ENCODE measurements at regions not wholly inside any gene's neighbourhood (a gene's known extent, or its start where the extent isn't known, plus 50 kb on each side); places are given as distances from the start of the nearest gene placed in this dataset.

DNA sequence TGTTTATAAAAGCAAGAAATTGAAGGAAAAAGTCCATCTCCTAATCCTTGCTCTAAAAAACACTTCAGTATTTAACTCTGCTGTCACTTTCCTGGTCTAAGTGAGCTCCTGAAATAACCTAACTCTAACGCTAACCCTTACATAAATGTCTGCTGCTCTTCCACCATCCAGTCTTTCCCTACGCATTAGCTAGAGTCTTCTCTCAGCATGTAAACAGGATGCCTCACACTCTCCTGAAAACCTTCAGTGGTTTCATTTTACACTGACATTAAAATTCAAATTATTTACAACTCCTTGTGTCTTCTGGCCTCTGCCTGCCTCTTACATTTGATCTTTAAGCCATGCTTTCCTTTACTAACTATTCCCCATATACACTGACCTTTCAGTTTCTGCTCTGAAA, 697.6 kb upstream of the CXADR start:
- intact Hi-C loops (cut with DNase I) = no loop called here
- no peak for DNase-seq
- ATAC-seq (ENCODE audit: poor library complexity) = no peak

DNA sequence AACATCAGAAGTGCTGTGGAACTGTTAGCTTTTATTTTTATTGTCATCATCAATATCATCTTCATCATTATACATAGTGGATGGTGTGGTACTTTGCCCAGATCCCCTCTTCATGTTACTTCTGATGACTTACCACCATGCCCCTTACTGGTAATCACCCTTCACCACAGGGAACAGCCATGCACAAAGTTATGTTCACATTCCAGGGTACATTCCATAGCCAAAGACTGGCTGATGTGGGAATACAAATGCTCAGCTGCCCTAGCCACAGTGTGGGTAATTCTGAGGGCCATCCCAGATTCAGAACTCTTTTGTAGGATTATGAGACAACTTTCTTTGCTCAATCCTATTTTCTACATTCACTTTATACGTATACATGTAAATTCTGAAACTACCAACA, 691.3 kb upstream of the CXADR start:
- no peak for DNase-seq
- intact Hi-C loops (cut with DNase I) = no loop called here
- ATAC-seq (ENCODE audit: poor library complexity) = no peak

DNA sequence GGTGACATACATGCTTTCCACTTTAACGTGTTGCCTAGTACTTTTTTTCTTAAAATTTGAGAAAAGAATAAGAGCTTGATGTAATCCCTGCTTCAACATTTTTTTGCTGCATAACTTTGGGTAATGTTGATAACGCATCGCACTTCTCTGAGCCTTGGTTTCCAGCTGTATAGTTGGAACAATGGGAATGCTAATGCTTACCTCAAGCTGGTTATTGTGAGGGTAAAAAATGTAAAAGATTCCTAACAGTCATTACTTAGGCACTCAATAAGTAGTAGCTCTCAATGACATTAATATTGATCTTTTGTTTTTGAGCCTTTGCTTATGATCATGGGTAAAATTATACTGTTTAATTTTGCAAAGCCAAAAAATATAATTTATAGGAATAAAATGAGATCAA, 683.3 kb upstream of the CXADR start:
- intact Hi-C loops (cut with DNase I) = no loop called here
- DNase-seq = no peak
- ATAC-seq (ENCODE audit: poor library complexity) = no peak

DNA sequence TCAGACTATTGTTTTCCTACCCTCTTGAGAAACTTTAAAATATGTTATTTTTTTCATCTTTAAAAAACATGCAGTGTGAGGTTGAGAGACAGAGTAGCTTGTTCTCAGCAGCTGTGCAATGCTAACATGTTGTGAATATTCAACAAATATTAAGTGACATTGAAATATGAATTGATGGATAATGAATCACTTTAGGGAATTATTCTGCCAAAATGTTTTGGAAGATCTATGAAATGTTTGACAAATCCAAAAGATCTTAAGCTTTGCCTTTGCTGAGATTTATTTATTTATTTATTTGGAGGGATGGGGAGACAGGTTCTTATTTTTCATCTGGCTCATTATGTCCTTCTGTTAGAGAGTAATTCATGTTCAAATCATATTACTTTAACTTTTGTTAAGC, 680.1 kb upstream of the CXADR start:
- DNase-seq = no peak
- intact Hi-C loops (cut with DNase I) = no loop called here
- ATAC-seq (ENCODE audit: poor library complexity) = no peak

DNA sequence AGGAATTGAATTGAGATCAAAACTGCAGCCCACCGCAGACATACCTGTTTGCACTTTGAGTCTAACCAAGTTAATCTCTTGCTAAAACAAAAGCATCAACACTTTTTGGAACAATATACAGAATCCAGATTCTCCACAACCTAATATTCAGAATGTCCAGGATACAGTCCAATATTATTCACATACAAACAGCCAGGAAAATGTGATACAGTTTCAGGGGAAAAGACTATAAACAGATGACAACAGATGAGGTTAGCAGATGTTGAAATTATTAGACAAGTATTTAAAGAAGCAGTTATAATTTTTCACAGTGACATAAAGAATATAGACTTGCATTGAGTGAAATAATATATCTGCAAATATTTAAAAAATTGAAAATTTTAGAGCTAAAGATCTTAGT, 678.1 kb upstream of the CXADR start:
- intact Hi-C loops (cut with DNase I) = no loop called here
- ATAC-seq (ENCODE audit: poor library complexity) = no peak
- no peak for DNase-seq

DNA sequence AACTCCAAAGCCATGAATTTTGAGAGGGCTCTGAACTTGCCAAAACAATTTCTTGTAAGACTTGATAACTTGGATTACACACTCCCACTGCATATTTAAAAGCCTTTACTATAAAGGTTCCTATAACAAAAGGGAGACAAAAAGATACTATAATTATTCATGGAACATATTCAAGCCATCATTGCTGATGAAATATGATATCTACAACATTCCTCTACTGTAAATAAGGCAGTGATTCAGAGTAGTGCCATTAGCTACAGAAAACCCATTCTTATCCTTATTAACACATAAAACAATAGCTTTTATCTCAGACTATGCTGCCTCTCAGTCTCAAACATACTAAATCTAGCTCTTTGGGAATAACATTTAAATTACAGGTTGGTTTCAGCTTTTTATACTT, 675.5 kb upstream of the CXADR start:
- DNase-seq (no peak), ATAC-seq (ENCODE audit: poor library complexity) (no peak)
- intact Hi-C loops (cut with DNase I) = no loop called here

DNA sequence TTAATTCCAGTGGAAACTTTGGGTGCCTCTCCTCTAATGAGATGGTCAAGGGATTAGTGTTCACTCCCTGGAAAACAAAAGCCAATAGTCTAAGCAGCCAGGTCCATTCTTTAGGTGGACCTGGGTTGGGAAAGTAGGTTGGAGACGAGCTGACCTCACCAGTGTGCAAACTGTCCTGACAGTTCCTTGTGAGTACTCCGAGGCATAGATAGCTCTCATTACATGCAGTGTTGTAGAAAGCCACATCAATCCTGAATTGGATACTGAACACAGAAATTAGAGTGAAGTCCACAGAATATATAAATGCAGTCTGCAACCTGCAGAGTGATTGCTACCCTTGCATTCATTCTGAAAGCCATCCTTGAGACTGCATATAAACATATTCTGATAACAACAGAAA, 675.1 kb upstream of the CXADR start:
- no peak for DNase-seq
- no peak for ATAC-seq (ENCODE audit: poor library complexity)
- intact Hi-C loops (cut with DNase I) = no loop called here

DNA sequence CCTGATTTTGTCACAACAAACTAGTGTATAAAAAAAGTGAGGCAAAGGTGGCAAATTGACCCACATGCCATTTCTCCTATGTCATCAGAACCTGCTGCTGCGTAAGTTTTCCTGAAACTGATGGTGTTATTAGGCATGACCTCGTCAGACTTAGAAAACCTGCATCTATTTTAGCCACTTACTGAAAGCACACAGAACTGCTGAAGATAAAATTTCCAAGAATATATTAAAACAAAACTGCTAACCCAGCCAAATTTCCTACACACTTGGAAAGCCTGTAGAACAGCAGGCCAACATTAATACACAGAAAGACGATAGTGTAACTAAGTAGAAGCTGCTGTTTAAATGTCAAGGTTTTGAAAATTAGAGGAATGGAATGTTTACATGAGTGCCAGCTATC, 674.5 kb upstream of the CXADR start:
- peak; percentile 19 for ATAC-seq (ENCODE audit: poor library complexity)

DNA sequence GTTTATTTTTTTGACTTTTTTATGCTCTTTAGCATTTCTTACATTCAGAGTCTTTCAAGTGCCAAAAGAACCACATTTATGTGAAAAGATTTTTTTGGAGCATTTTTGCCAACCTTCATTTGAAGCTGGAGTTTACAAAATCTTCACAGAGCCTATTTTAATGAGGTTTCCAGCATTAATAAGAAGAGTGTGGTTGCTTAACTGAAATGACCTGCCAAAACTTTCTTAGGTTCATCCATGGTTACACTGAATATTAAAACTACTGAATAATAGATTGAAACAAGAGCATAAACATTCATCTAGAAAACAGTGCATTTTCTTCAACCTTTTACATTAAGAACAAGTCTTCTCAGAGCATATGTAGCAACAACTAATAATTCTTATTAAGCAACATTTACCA, 672.3 kb upstream of the CXADR start:
- ATAC-seq (ENCODE audit: poor library complexity) = peak; percentile 56
- no peak for DNase-seq
- intact Hi-C loops (cut with DNase I) = no loop called here

More for the DNA sequence above, 674.5 kb upstream of the CXADR start:
- no peak for DNase-seq
- intact Hi-C loops (cut with DNase I) = no loop called here

DNA sequence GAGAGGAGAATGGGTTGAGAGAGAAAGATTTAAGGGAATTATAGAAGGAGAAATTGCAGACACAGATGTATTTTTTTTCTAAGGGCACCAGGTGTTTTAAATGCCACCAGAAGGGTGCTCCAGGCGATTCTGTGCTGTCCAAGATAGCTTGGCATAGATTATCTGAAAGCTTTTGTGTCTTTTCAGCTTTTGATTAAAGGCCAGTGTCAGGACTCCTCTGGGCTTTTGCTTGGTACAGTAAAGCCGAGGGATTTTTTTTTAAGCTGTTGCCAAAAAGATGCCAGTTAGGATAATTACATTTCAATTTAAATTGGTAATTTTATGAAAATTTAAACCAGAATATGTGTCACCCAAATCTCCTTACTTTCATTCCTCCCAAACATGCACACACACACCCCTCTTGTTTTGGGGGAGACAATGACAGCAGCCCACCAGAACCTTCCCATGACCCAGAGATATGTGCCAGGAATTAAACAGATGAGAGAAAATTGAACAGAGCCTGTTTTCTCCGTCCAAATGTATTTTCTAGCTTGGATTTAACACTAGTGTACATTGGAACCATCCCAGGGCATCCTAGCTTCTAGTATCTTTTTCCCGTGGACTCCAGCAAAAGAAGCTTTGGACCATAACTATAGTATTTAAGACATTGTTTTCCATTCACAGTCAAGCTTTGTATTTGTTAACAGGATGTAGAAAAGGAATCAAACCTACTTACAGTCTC, 670.7 kb upstream of the CXADR start:
- DNase-seq (no peak), ATAC-seq (ENCODE audit: poor library complexity) (no peak)
- intact Hi-C loops (cut with DNase I) = no loop called here

DNA sequence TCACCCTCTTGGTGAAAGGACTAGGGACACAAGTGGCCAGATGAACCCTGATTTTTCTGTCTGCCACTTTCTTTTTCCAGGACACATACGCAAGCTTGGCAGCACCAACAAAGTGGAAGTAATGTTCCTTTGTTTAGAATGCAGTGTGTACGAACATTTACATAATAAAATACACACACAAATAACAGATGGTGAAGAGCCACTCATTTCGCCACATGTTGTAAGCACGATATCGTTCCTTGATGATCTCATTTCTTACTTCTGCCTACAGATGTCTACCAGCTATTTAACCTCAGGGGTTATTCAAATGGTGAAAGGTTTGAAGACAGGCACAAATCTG, 670.2 kb upstream of the CXADR start:
- intact Hi-C loops (cut with DNase I) = no loop called here
- DNase-seq (no peak), ATAC-seq (ENCODE audit: poor library complexity) (no peak)

DNA sequence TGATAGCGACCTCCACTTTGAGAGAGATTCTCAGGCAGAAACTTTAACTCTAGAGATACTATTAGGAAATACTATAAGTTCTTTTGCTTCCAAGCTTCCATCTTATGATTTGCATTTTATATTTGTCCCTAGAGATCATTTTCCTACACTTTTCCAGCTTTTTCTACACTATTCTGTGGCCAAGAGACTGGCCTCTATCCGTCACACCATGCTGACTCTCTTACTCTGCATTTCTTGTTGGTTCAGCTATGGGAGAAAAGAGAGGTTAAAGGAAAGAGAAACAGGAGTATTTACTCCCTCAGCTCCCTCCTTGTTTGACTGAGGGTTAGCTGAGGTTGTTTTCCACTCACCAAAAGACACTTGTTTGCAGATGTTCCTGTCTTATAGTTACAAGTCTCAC, 665.6 kb upstream of the CXADR start:
- DNase-seq (no peak), ATAC-seq (ENCODE audit: poor library complexity) (no peak)
- intact Hi-C loops (cut with DNase I) = no loop called here

DNA sequence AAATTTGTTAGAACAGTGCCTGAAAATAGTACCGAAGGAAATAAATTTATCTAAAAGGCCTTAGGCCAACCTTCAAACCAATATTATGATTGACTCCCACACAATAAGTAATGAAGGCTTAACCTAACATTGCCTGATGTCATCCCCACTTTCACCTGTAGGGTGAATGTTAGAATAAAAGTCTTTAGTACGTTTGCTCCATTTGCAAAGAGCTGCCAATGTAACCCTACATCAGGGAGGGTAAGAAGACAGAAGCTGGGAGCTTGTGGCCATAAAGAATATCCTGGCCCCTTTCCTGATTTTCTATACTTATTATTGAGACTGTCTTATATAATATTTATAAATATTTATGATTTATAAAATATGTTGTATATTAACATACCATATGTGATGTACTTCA, 661.8 kb upstream of the CXADR start:
- DNase-seq (no peak), ATAC-seq (ENCODE audit: poor library complexity) (no peak)
- intact Hi-C loops (cut with DNase I) = no loop called here

DNA sequence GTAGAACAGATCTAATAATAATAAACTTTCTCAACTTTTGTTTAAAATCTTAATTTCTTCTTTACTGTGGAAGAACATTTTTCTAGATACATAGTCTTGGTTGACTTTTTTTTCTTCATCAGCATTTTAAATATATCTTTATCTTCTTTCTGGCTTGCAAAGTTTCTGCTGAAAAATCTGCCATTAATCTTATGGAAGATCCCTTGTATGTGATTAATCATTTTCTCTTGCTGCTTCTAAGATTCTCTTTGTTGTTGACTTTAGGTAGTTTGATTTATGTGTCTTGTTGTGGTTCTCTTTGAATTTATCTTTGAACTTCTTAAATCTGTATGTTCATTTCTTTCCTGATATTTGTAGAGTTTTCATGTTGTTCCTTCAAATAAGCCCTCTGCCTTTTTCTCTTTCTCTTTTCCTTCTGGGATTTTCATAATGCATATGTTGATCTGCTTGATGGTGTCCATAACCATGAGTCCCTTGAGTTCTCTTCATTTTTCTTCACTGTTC, 657.6 kb upstream of the CXADR start:
- DNase-seq (no peak), ATAC-seq (ENCODE audit: poor library complexity) (no peak)
- intact Hi-C loops (cut with DNase I) = no loop called here

DNA sequence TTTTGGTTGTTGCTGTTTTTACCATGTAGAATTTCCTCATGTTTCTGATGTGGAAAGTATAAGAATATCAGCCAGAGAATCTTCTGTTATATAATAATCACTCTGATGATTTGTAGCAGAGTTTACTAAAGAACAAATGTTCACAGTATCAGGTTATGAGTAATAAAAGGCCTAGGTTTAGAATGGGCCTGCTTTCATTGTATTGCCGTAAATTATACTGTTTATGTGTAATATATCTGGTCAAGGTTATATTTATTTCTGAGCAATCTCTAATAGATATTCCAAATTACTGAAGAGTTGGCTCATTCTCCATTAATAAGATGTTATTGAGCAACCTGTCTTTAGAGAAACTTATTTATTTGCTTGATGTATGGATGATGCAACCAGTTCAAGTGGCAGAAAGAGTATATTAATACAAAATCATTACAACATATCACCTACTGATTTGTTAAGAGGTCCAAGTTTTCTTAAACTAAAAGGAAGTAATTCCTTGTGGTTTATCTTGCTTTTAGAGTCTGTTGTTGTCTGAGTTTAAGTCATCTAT, 649.4 kb upstream of the CXADR start:
- ATAC-seq (ENCODE audit: poor library complexity) = no peak
- intact Hi-C loops (cut with DNase I) = no loop called here
- no peak for DNase-seq

DNA sequence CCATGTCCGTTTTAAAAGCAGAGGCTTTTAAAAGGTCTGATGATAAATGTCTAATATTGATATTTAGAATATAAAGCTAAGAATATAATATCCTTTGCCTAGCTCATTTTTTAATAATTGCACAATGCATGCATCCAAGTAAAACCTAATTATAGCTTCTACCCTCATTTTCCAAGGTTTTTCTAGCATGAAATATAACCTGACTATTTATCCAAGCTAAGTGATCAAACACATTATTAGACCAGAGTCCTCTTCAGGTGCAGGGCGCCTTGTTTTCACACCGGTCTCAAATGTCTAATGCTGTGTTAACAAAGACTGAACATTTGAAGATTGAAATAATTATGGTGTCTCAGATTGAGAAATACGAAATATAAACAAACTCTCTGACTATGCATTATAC, 648.9 kb upstream of the CXADR start:
- intact Hi-C loops (cut with DNase I) = no loop called here
- ATAC-seq (ENCODE audit: poor library complexity) (no peak), DNase-seq (no peak)

DNA sequence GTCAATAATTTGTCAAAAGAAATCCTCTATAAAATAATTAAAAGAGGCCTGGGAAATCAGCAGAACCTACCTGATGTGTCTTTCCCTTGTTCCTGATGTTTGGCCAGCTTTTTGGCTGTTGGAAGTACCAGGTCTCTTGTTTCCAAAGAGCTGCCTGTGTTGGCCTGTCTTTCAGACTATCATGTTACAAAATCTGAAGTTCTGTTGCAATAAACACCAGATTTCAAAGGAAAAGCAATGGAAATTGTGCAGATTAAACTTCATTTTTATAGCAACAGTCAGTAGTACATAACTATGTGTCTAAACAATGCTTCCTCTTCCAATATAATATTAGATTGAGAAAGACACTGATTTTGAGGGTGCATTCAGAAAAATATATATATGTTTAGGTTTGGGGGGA, 647.2 kb upstream of the CXADR start:
- no peak for DNase-seq
- ATAC-seq (ENCODE audit: poor library complexity) = no peak
- intact Hi-C loops (cut with DNase I) = no loop called here

DNA sequence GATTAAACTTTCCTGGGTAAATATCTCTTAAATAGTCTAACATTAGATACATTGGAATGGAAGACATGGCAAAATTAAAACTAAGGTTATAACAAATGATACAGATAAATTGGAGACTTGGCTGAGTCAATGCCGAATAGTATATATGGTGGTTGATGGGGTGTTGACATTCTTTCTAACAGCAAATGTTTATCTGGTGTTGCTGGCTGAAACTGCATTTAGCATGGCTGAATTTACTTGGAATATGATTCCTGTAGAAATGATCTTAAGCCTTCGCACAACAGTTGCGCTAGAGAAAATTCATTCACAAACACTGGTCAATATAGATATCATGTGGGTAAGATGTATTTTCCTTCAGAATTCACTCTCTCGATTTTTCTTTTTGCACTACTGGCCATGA, 646.0 kb upstream of the CXADR start:
- intact Hi-C loops (cut with DNase I) = no loop called here
- DNase-seq = no peak
- ATAC-seq (ENCODE audit: poor library complexity) = no peak

DNA sequence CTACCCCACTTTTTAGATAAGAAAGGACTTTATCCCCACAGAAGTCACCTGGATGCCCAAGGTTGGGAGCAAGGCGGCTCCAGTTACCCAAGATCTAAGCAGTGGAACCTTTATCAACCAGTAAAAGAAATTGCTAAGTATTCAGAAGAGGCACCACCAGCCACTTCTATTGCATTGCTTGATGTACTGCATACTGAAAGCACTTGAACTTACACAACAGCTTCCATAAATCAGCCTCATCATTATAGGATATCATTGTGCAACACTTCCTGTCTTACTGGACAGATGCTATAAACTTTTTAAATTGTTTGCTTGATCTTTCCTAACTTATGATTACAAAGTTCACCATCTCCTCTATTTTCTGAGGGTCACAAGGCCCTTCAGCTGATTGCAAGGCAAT, 642.7 kb upstream of the CXADR start:
- ATAC-seq (ENCODE audit: poor library complexity) = no peak
- no peak for DNase-seq
- intact Hi-C loops (cut with DNase I) = no loop called here

DNA sequence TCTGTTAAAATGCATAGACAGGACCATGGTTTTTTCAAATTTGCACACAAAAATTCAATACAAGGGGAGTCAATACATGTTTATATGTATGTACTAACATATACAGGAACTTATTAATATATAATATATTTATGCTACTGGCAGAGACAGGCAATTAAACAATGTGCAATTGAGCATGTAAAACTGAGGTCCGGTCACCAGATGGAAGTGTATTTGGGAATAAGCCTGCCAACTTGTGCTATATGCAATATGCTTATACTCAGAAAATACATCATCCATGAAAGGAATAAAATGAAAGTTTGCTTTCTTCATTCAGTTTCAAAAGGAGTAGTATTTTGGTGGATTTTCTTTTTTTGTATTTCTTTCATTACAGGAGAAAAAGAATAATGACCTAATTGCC, 640.2 kb upstream of the CXADR start:
- ATAC-seq (ENCODE audit: poor library complexity) (no peak), DNase-seq (no peak)
- intact Hi-C loops (cut with DNase I) = no loop called here

DNA sequence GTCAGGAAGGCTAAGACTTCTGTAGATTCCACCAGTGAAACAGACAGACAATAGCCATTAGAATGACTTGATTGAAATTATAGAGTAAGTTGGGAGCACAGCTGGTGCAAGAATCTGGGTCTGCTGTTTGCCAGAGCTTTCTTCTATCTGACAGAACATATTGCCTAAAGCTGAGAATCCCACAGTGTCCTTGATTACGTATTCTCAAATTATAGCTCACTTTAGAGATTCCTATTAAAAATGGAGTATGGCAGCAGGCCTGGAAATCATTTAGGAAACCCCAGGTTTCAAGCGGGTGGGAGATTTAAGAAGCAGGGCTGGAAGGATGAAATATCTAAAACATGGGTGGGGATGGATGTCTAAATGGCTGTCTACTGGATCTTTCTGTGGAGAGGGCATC, 639.7 kb upstream of the CXADR start:
- ATAC-seq (ENCODE audit: poor library complexity) (no peak), DNase-seq (no peak)
- intact Hi-C loops (cut with DNase I) = no loop called here
